HEK293 (cell line): ENCODE measurements at regions not wholly inside any gene's neighbourhood (a gene's known extent, or its start where the extent isn't known, plus 50 kb on each side); places are given as distances from the start of the nearest gene placed in this dataset.
A peak's percentile ranks its signal among the peaks of the same experiment; 100 is the strongest.

Experiments used
- CTCF ChIA-PET: fragments of 350-600 bp; formaldehyde crosslinking; extraction: SDS; loops from one replicate; lab custom pipeline; 2021; ENCODE audit warnings: antibody characterized with exemption; lab: Yijun Ruan, JAX
- POLR2A ChIA-PET: fragments of 300-600 bp; formaldehyde crosslinking; extraction: SDS; loops from one replicate; lab custom pipeline; 2020; ENCODE audit warnings: antibody characterized with exemption, inconsistent platforms; lab: Yijun Ruan, JAX
- H3K27ac ChIP-seq: fragments of 200-500 bp; sonication (Bioruptor generic); 2 replicates; pipeline ENCODE4 v1.5.1; 2014; ENCODE audit warnings: low read depth, low read length, control low read depth, inconsistent platforms; ENCODE audit errors: extremely low read depth
- H3K36me3 ChIP-seq, 2 experiments: fragments of 200-500 bp in 1 of 2; sonication (Bioruptor generic) in 1 of 2; 1 replicate in 1 of 2; 2 replicates in 1 of 2; pipeline ENCODE4 v1.5.1; 2014 to 2017; ENCODE audit warnings: inconsistent platforms in 2 of 2, low read length in 2 of 2; ENCODE audit not compliant: control insufficient read depth in 2 of 2, insufficient read depth in 1 of 2
- H3K4me1 ChIP-seq: fragments of 200-500 bp; sonication (Bioruptor generic); 2 replicates; pipeline ENCODE4 v1.5.1; 2014; ENCODE audit warnings: mild to moderate bottlenecking, low read length, inconsistent platforms; ENCODE audit not compliant: control insufficient read depth, insufficient read depth
- H3K4me3 ChIP-seq: 2 replicates; pipeline ENCODE4 v1.5.1; 2011; ENCODE audit warnings: low read depth, mild to moderate bottlenecking, control low read depth, low read length, moderate library complexity
- H3K9me3 ChIP-seq: fragments of 200-500 bp; sonication (Bioruptor generic); 2 replicates; pipeline ENCODE4 v1.5.1; 2014; ENCODE audit warnings: low read depth, low read length, inconsistent platforms; ENCODE audit not compliant: control insufficient read depth, insufficient read depth
- BCL6B ChIP-seq: fragments of 450-650 bp; formaldehyde crosslinking; IDR thresholded peaks from 2 replicates; pipeline ENCODE4 v1.5.1; 2017; ENCODE audit warnings: missing biosample characterization, missing genetic modification characterization
- EGR2 ChIP-seq: fragments of 450-650 bp; formaldehyde crosslinking; IDR thresholded peaks from 2 replicates; pipeline ENCODE4 v1.5.1; 2016; ENCODE audit warnings: low read depth, missing biosample characterization, missing genetic modification characterization
- GFI1B ChIP-seq: fragments of 450-650 bp; formaldehyde crosslinking; IDR thresholded peaks from 2 replicates; pipeline ENCODE4 v1.5.1; 2016; ENCODE audit warnings: missing biosample characterization, missing genetic modification characterization
- GLIS1 ChIP-seq: fragments of 450-650 bp; formaldehyde crosslinking; IDR thresholded peaks from 2 replicates; pipeline ENCODE4 v1.5.1; 2016; ENCODE audit warnings: missing biosample characterization, missing genetic modification characterization
- HOXC10 ChIP-seq: sonication (generic); formaldehyde crosslinking; IDR thresholded peaks from 2 replicates; pipeline ENCODE4 v1.8.1; 2023; ENCODE audit warnings: mild to moderate bottlenecking, missing genetic modification reagents
- IKZF3 ChIP-seq: fragments of 450-650 bp; IDR thresholded peaks from 2 replicates; pipeline ENCODE4 v1.5.0; 2018; ENCODE audit warnings: missing biosample characterization, mild to moderate bottlenecking, missing genetic modification characterization, moderate library complexity
- KLF1 ChIP-seq: fragments of 450-650 bp; formaldehyde crosslinking; IDR thresholded peaks from 2 replicates; pipeline ENCODE4 v1.5.1; 2016; ENCODE audit warnings: missing biosample characterization, missing genetic modification characterization
- OVOL3 ChIP-seq: fragments of 450-650 bp; formaldehyde crosslinking; IDR thresholded peaks from 2 replicates; pipeline ENCODE4 v1.5.1; 2016; ENCODE audit warnings: missing biosample characterization, missing genetic modification characterization
- RBAK ChIP-seq: fragments of 450-650 bp; formaldehyde crosslinking; IDR thresholded peaks from 2 replicates; pipeline ENCODE4 v1.5.1; 2016; ENCODE audit warnings: missing biosample characterization, missing genetic modification characterization
- SP2 ChIP-seq: fragments of 450-650 bp; formaldehyde crosslinking; IDR thresholded peaks from 2 replicates; pipeline ENCODE4 v1.5.1; 2016; ENCODE audit warnings: missing biosample characterization, missing genetic modification characterization
- YY1 ChIP-seq: fragments of 450-650 bp; formaldehyde crosslinking; IDR thresholded peaks from 2 replicates; pipeline ENCODE4 v1.5.1; 2018; ENCODE audit warnings: missing biosample characterization, missing genetic modification characterization
- ZBTB26 ChIP-seq: fragments of 450-650 bp; formaldehyde crosslinking; optimal IDR thresholded peaks from 2 replicates; pipeline ENCODE3; 2016; ENCODE audit warnings: missing biosample characterization, mild to moderate bottlenecking, missing genetic modification characterization
- ZFHX2 ChIP-seq: fragments of 450-650 bp; formaldehyde crosslinking; conservative IDR thresholded peaks from 2 replicates; pipeline ENCODE4 v1.5.1; 2016; ENCODE audit warnings: missing biosample characterization, missing genetic modification characterization
- ZNF146 ChIP-seq: fragments of 450-650 bp; formaldehyde crosslinking; IDR thresholded peaks from 2 replicates; pipeline ENCODE4 v1.5.1; 2016; ENCODE audit warnings: missing biosample characterization, missing genetic modification characterization
- ZNF16 ChIP-seq: fragments of 450-650 bp; formaldehyde crosslinking; IDR thresholded peaks from 2 replicates; pipeline ENCODE4 v1.5.1; 2016; ENCODE audit warnings: low read depth, missing biosample characterization, missing genetic modification characterization
- ZNF19 ChIP-seq: fragments of 450-650 bp; formaldehyde crosslinking; IDR thresholded peaks from 2 replicates; pipeline ENCODE4; 2016; ENCODE audit warnings: missing biosample characterization, missing genetic modification characterization, low read depth
- ZNF211 ChIP-seq: fragments of 450-650 bp; formaldehyde crosslinking; IDR thresholded peaks from 2 replicates; pipeline ENCODE4 v1.5.1; 2016; ENCODE audit warnings: low read depth, missing biosample characterization, missing genetic modification characterization
- ZNF266 ChIP-seq: fragments of 450-650 bp; formaldehyde crosslinking; IDR thresholded peaks from 2 replicates; pipeline ENCODE4 v1.5.1; 2016; ENCODE audit warnings: missing biosample characterization, missing genetic modification characterization, low read depth
- ZNF366 ChIP-seq: fragments of 450-650 bp; formaldehyde crosslinking; conservative IDR thresholded peaks from 2 replicates; pipeline ENCODE4 v1.5.1; 2016; ENCODE audit warnings: missing biosample characterization, missing genetic modification characterization
- ZNF394 ChIP-seq: fragments of 450-650 bp; formaldehyde crosslinking; IDR thresholded peaks from 2 replicates; pipeline ENCODE4 v1.5.1; 2016; ENCODE audit warnings: missing biosample characterization, missing genetic modification characterization, mild to moderate bottlenecking, moderate library complexity, borderline replicate concordance
- ZNF529 ChIP-seq: fragments of 450-650 bp; formaldehyde crosslinking; IDR thresholded peaks from 2 replicates; pipeline ENCODE4 v1.5.1; 2017; ENCODE audit warnings: missing genetic modification characterization, missing biosample characterization; ENCODE audit not compliant: insufficient replicate concordance
- ZNF530 ChIP-seq: fragments of 450-650 bp; formaldehyde crosslinking; IDR thresholded peaks from 2 replicates; pipeline ENCODE4 v1.5.1; 2016; ENCODE audit warnings: low read depth, missing biosample characterization, missing genetic modification characterization
- ZNF555 ChIP-seq: fragments of 450-650 bp; formaldehyde crosslinking; conservative IDR thresholded peaks from 2 replicates; pipeline ENCODE4 v1.5.1; 2017; ENCODE audit warnings: missing biosample characterization, mild to moderate bottlenecking, missing genetic modification characterization, inconsistent platforms
- ZNF600 ChIP-seq: fragments of 450-650 bp; formaldehyde crosslinking; IDR thresholded peaks from 2 replicates; pipeline ENCODE4 v1.5.1; 2016; ENCODE audit warnings: missing biosample characterization, missing genetic modification characterization
- ZNF610 ChIP-seq: fragments of 450-650 bp; formaldehyde crosslinking; IDR thresholded peaks from 2 replicates; pipeline ENCODE4 v1.5.1; 2016; ENCODE audit warnings: missing biosample characterization, missing genetic modification characterization, borderline replicate concordance
- ZNF621 ChIP-seq: fragments of 450-650 bp; formaldehyde crosslinking; IDR thresholded peaks from 2 replicates; pipeline ENCODE4 v1.5.1; 2017; ENCODE audit warnings: missing biosample characterization, missing genetic modification characterization
- ZNF837 ChIP-seq: fragments of 450-650 bp; formaldehyde crosslinking; IDR thresholded peaks from 2 replicates; pipeline ENCODE4 v1.5.1; 2016; ENCODE audit warnings: missing biosample characterization, missing genetic modification characterization

GRCh38 chr2:60311524-60311923, 241.9 kb downstream of the BCL11A start:
- CTCF ChIA-PET: interaction anchor here (0.7 kb wide), 1 partner anchor 1036 kb away, joined by 4 read pairs; no protein-coding TSS in a partner anchor
- POLR2A ChIA-PET: no interaction called here

GRCh38 chr2:60309941-60310660, 243.4 kb downstream of the BCL11A start:
- no peak overlapping the region for H3K27ac ChIP-seq
- no peaks in the 10 kb centered on the region for H3K9me3 ChIP-seq
- ChIA-PET CTCF (no interaction called here), POLR2A (no interaction called here)
- H3K4me1 ChIP-seq: no peaks in the 10 kb centered on the region
- TF ChIP-seq KLF1 (tag by site-specific recombination) (no peak), ZNF366 (tag by site-specific recombination) (no peak), ZFHX2 (tag by site-specific recombination) (peak; percentile 89), EGR2 (tag by site-specific recombination) (peak; percentile 85), HOXC10 (no peak)
- H3K36me3 ChIP-seq: no peaks in the 10 kb centered on the region
- H3K4me3 ChIP-seq: no peak overlapping the region

More at GRCh38 chr2:60311524-60311923, 241.9 kb downstream of the BCL11A start:
- Histone ChIP-seq H3K4me1 (no peaks in the 10 kb centered on the region), H3K4me3 (no peak overlapping the region), H3K27ac (no peak overlapping the region), H3K9me3 (no peaks in the 10 kb centered on the region)
- TF ChIP-seq GLIS1 (no peak), ZNF530 (tag by site-specific recombination) (no peak), BCL6B (tag by site-specific recombination) (no peak), ZNF621 (no peak), SP2 (no peak)
- TF ChIP-seq, all 188 proteins: peak for 0
- no peaks in the 10 kb centered on the region for H3K36me3 ChIP-seq

GRCh38 chr2:60309336-60309735, 244.1 kb downstream of the BCL11A start:
- Histone ChIP-seq H3K9me3 (no peaks in the 10 kb centered on the region), H3K4me3 (no peak overlapping the region), H3K36me3 (no peaks in the 10 kb centered on the region), H3K4me1 (no peaks in the 10 kb centered on the region), H3K27ac (no peak overlapping the region)
- no peak for TF ChIP-seq ZNF529 (tag by site-specific recombination)
- TF ChIP-seq IKZF3 (tag by site-specific recombination): no peak
- TF ChIP-seq ZNF394 (tag by site-specific recombination): no peak
- TF ChIP-seq ZBTB26 (tag by site-specific recombination): no peak
- no peak for TF ChIP-seq ZNF211 (tag by site-specific recombination)
- no peak for TF ChIP-seq ZNF146 (tag by site-specific recombination)
- TF ChIP-seq SP2: no peak
- TF ChIP-seq GFI1B (tag by site-specific recombination): no peak
- TF ChIP-seq RBAK (tag by site-specific recombination): no peak
- TF ChIP-seq ZNF16: no peak
- no peak for TF ChIP-seq EGR2 (tag by site-specific recombination)
- no peak for TF ChIP-seq ZNF266
- no peak for TF ChIP-seq OVOL3 (tag by site-specific recombination)
- no peak for TF ChIP-seq YY1
- no peak for TF ChIP-seq ZNF555
- TF ChIP-seq ZNF19 (tag by site-specific recombination): no peak
- no peak for TF ChIP-seq ZNF837
- no peak for TF ChIP-seq ZNF600 (tag by site-specific recombination)
- no peak for TF ChIP-seq ZNF610 (tag by site-specific recombination)
- POLR2A ChIA-PET: no interaction called here
- CTCF ChIA-PET: no interaction called here
